Esophagus squamous epithelium (tissue), 5 donors: ENCODE measurements at regions not wholly inside any gene's neighbourhood (a gene's known extent, or its start where the extent isn't known, plus 50 kb on each side); places are given as distances from the start of the nearest gene placed in this dataset.
"Not testable (repeated sequence)": the region's sequence is repeated elsewhere in the genome, so short reads cannot be mapped to it uniquely, and the experiment has no call there.

Experiments
- DNase-seq: peaks from one replicate; lab custom pipeline; 2025; lab: John Stamatoyannopoulos, UW
- H3K27ac ChIP-seq, 4 donors: fragments of 200-600 bp; sonication (generic); one replicate each; pipeline ENCODE4 v1.5.1; 2016 to 2019; ENCODE audit warnings: mild to moderate bottlenecking in 1 of 4
- H3K27me3 ChIP-seq, 4 donors: fragments of 200-600 bp; sonication (generic); 1 replicate in 3 of 4; 2 replicates in 1 of 4; pipeline versions ENCODE4 v1.5.1 to v1.6.0; 2017 to 2021; ENCODE audit warnings: antibody characterized with exemption in 1 of 4
- H3K36me3 ChIP-seq, 3 donors: fragments of 200-600 bp; sonication (generic); one replicate each; pipeline ENCODE4 v1.5.1; 2016 to 2019
- H3K4me1 ChIP-seq, 3 donors: fragments of 200-600 bp; sonication (generic); one replicate each; pipeline ENCODE4 v1.5.1; 2017 to 2019
- H3K4me3 ChIP-seq, 4 donors: fragments of 200-600 bp; sonication (generic); 1 replicate in 3 of 4; 2 replicates in 1 of 4; pipeline ENCODE4 v1.5.1; 2016 to 2019; ENCODE audit warnings: mild to moderate bottlenecking in 2 of 4, moderate library complexity in 1 of 4
- H3K9me3 ChIP-seq, 3 donors: fragments of 200-600 bp; sonication (generic); one replicate each; pipeline ENCODE4 v1.5.1; 2016 to 2019
- CTCF ChIP-seq, 6 experiments: fragments of 450-650 bp in 4 of 6; fragments of 200-600 bp in 2 of 6; sonication (generic) in 2 of 6; IDR thresholded peaks; one replicate each; pipeline ENCODE4 v1.5.1; 2016 to 2019; ENCODE audit warnings: antibody characterized with exemption in 6 of 6, mild to moderate bottlenecking in 4 of 6, moderate library complexity in 4 of 6
- POLR2A ChIP-seq, 4 donors: fragments of 450-650 bp; IDR thresholded peaks; one replicate each; pipeline ENCODE4 v1.6.1; 2017; ENCODE audit warnings: antibody characterized with exemption in 4 of 4, mild to moderate bottlenecking in 4 of 4, moderate library complexity in 3 of 4
- WGBS, 2 donors: methylation state at CpG; one replicate each; pipeline ENCODE4 v1.1.5; 2018; 5-methylcytosine and 5-hydroxymethylcytosine counted together
- intact Hi-C: fragments of 100-400 bp; cut with DNase I; formaldehyde crosslinking; loops from one replicate; pipeline ENCODE4 v1.15.0; 2022
- donor health status: DM: yes; HTN: yes; CAD: no.

DNA sequence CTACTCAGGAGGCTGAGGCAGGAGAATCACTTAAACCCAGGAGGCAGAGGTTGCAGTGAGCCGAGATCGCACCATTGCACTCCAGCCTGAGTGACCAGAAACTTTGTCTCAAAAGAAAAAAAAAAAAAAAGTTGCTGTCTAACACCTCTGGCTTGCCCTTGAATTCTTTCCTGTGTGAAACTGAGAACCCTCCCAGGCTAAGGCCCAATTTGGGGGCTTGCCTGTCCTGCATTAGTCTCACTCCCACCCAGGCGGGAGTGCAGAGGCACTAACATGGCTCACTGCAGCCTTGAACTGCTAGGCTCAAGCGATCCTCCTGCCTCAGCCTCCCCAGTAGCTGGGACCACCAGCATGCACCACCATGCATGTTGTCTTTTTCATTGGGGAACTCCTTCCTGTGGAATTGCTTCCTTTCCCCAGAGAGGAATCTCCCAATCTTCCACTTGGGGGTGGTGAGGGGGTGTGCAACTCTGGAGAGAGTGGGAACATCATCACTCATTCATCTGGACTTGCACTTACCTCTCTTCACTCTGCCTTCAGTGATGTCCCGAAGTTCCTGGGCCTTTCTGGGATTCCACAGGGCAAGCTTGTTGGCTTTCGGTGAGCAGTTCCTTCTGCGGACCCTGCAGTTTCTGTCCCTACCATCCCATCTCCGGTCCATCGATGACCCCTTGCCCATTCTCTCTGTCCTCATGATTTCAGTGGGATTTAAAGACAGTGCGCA is 62.1 kb upstream of the CREB3L1 start:
- H3K27ac ChIP-seq, result no peak overlapping the region
- WGBS, 2 donors, result 91 to 96% methylated on average over 9 to 10 of the region's 10 CpGs
- no peaks in the 10 kb centered on the region for H3K27me3 ChIP-seq
- intact Hi-C loops, result no loop called here
- DNase-seq, result no peak
- H3K4me1 ChIP-seq, result no peaks in the 10 kb centered on the region
- no peak overlapping the region for H3K4me3 ChIP-seq
- no peaks in the 10 kb centered on the region for H3K9me3 ChIP-seq
- no peak for TF ChIP-seq CTCF (IDR thresholded peaks at IDR 0.05)
- TF ChIP-seq POLR2A (IDR thresholded peaks at IDR 0.05), result no peak
- no peaks in the 10 kb centered on the region for H3K36me3 ChIP-seq

- no peak for DNase-seq
- WGBS, 2 donors, result 72 to 79% methylated on average over 3 of the region's 3 CpGs
Measured at GRCh38 chr11:46212720-46213119, 64.7 kb upstream of the CREB3L1 start.

GRCh38 chr11:46210856-46211255 is 66.6 kb upstream of the CREB3L1 start:
- Histone ChIP-seq H3K4me1 (peaks cover 0 to 3% (median 0%) of the 10 kb centered on the region in 3 donors), H3K27ac (no peak overlapping the region), H3K9me3 (no peaks in the 10 kb centered on the region), H3K27me3 (peaks cover 0 to 7% (median 0%) of the 10 kb centered on the region in 4 donors), H3K36me3 (no peaks in the 10 kb centered on the region), H3K4me3 (no peak overlapping the region)
- TF ChIP-seq CTCF (IDR thresholded peaks at IDR 0.05) (no peak), POLR2A (IDR thresholded peaks at IDR 0.05) (no peak)
- 79 to 81% methylated on average over 3 of the region's 3 CpGs for WGBS, 2 donors
- DNase-seq, result no peak
- intact Hi-C loops, result no loop called here

More at GRCh38 chr11:46212720-46213119, 64.7 kb upstream of the CREB3L1 start:
- Histone ChIP-seq H3K4me3 (no peak overlapping the region), H3K27ac (no peak overlapping the region), H3K4me1 (peaks cover 0 to 3% (median 0%) of the 10 kb centered on the region in 3 donors), H3K9me3 (no peaks in the 10 kb centered on the region), H3K27me3 (no peaks in the 10 kb centered on the region), H3K36me3 (no peaks in the 10 kb centered on the region)
- intact Hi-C loops, result no loop called here
- no peak for TF ChIP-seq CTCF (IDR thresholded peaks at IDR 0.05)
- TF ChIP-seq POLR2A (IDR thresholded peaks at IDR 0.05), result no peak

DNA sequence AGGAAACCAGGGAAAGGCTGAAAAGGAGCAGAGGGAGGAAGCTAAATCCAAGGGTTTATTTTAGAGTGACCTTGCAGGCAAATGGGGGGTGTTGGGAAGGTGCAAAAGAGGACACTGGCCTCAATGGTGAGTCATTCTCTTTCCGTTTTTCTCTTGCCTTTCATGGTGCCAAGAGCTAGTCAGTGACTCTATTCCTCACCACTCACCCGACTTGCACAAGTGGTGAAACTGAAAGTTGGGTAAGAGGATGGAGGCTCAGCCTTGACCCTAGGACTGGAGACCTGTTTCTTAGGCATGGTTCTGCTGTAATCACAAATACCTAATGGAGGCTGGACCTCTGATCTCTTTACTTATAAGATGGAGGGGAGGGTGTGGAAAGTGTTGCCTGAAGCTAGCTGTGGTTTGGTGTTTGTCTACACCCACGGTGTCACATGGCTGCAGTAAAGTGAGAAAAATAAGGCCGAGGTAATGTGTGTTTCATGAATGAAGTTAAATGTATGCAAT is 67.3 kb upstream of the CREB3L1 start:
- Histone ChIP-seq H3K27ac (no peak overlapping the region), H3K36me3 (no peaks in the 10 kb centered on the region), H3K4me3 (no peak overlapping the region), H3K27me3 (peaks cover 0 to 7% (median 0%) of the 10 kb centered on the region in 4 donors), H3K9me3 (no peaks in the 10 kb centered on the region), H3K4me1 (peaks cover 0 to 3% (median 0%) of the 10 kb centered on the region in 3 donors)
- DNase-seq, result no peak
- intact Hi-C loops, result no loop called here
- TF ChIP-seq POLR2A (IDR thresholded peaks at IDR 0.05) (no peak), CTCF (IDR thresholded peaks at IDR 0.05) (no peak)
- 36 to 38% methylated on average over 4 of the region's 4 CpGs for WGBS, 2 donors

GRCh38 chr11:46209624-46210023 is 67.8 kb upstream of the CREB3L1 start:
- H3K27me3 ChIP-seq, result peaks cover 0 to 11% (median 0%) of the 10 kb centered on the region in 4 donors
- H3K36me3 ChIP-seq, DNase-seq, H3K4me3 ChIP-seq, intact Hi-C loops, H3K4me1 ChIP-seq, H3K27ac ChIP-seq, H3K9me3 ChIP-seq: not testable (repeated sequence)
- WGBS, 2 donors, result 72 to 81% methylated on average over 5 of the region's 5 CpGs
